NT2/D1 (cell line): ENCODE measurements at regions not wholly inside any gene's neighbourhood (a gene's known extent, or its start where the extent isn't known, plus 50 kb on each side); places are given as distances from the start of the nearest gene placed in this dataset.

Experiments
- DNase-seq: peaks from one replicate; pipeline ENCODE4 v3.0.0-alpha.2; 2011; ENCODE audit warnings: low read depth, low spot score
- H3K27me3 ChIP-seq: 2 replicates; pipeline ENCODE4 v1.6.0; 2011; ENCODE audit warnings: mild to moderate bottlenecking; ENCODE audit not compliant: insufficient read length, insufficient read depth
- H3K36me3 ChIP-seq: 2 replicates; pipeline ENCODE4 v1.6.1; 2011; ENCODE audit warnings: mild to moderate bottlenecking, low read length, mixed read lengths; ENCODE audit not compliant: insufficient read depth, insufficient read length
- H3K4me1 ChIP-seq: 2 replicates; pipeline ENCODE4 v1.5.1; 2011; ENCODE audit not compliant: insufficient read depth, insufficient read length
- H3K4me3 ChIP-seq: 2 replicates; pipeline ENCODE4 v1.5.1; 2011; ENCODE audit warnings: low read depth; ENCODE audit not compliant: insufficient read length
- H3K9ac ChIP-seq: 2 replicates; pipeline ENCODE4 v1.6.0; 2011; ENCODE audit warnings: low read depth; ENCODE audit not compliant: insufficient read length
- H3K9me3 ChIP-seq: 2 replicates; pipeline ENCODE4 v1.5.1; 2011; ENCODE audit warnings: mild to moderate bottlenecking, low read length; ENCODE audit not compliant: insufficient read depth
- SUZ12 ChIP-seq: IDR thresholded peaks from 2 replicates; pipeline ENCODE4 v1.6.1; 2011; ENCODE audit not compliant: insufficient read length, insufficient read depth; ENCODE audit errors: extremely low read depth
- YY1 ChIP-seq: IDR thresholded peaks from 2 replicates; pipeline ENCODE4 v1.6.1; 2011; ENCODE audit not compliant: insufficient read length, insufficient read depth
- ZNF274 ChIP-seq: IDR thresholded peaks from 2 replicates; pipeline ENCODE4 v1.6.1; 2011; ENCODE audit warnings: mild to moderate bottlenecking, low read depth, low read length

DNA sequence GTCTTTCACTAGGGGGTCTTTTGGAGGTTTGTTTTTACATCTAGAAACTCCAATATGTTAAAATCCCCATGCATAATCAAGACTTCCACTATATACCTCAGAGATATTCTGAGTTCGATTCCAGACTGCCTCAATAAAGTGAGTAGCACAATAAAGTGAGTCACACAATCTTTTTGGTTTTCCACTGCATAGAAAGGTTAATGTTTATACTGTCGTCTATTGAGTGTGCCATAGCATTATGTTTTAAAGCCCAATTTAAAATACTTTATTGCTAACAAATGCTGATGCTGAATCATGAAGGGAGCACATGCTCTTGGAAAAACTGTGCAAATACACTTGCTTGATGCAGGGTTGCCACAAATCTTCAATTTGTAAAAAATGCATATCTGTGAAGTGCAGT is 227.5 kb upstream of the ZFHX3 start:
- DNase-seq, result no peak
- H3K27me3 ChIP-seq, result no peaks in the 10 kb centered on the region
- H3K9ac ChIP-seq, result no peak overlapping the region
- TF ChIP-seq YY1 (no peak), ZNF274 (no peak), SUZ12 (no peak)
- no peaks in the 10 kb centered on the region for H3K9me3 ChIP-seq
- no peaks in the 10 kb centered on the region for H3K36me3 ChIP-seq
- H3K4me3 ChIP-seq, result no peak overlapping the region
- H3K4me1 ChIP-seq, result no peaks in the 10 kb centered on the region

DNA sequence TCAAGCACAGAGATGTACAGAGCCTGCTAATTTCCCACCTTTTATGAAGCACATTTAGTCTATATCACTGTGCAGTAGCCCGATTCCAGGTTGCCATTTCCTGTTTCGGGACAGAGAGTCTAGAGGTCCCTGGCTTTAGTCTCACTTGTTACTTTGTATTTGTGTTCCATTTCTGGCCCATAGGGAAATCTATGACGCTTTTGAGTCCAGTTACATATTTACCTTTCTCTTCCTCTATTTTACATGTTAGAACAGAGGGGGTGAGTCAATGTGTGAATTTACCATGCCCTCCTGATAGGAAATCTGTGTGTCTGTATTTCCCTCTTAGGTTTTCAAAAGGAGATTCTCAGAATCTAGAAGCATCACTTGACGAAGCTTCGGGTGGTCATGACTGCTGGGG is 227.1 kb upstream of the ZFHX3 start:
- no peak overlapping the region for H3K4me3 ChIP-seq
- H3K9me3 ChIP-seq, result no peaks in the 10 kb centered on the region
- H3K36me3 ChIP-seq, result no peaks in the 10 kb centered on the region
- TF ChIP-seq SUZ12 (no peak), YY1 (no peak), ZNF274 (no peak)
- no peaks in the 10 kb centered on the region for H3K4me1 ChIP-seq
- no peaks in the 10 kb centered on the region for H3K27me3 ChIP-seq
- H3K9ac ChIP-seq, result no peak overlapping the region
- no peak for DNase-seq

DNA sequence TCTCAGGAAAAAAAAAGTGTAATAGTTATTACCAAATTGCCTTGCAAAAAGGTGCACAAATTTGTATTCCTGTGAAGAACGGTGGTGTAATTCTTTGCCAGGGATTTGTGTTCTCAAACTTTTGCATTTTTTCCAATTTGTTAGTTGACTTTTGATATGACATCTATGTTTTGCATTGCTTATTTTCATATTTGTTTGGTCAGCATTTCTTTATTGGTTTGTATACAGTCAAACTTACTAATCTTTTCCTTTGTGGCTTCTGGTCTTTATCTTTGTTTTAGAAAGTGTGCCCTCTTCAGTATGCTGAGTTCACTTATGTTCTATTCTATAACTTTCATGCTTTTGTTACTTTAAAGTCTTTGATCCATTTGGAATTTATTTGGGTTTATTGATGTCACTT is 226.2 kb upstream of the ZFHX3 start:
- TF ChIP-seq YY1 (no peak), ZNF274 (no peak), SUZ12 (no peak)
- Histone ChIP-seq H3K4me3 (no peak overlapping the region), H3K9ac (no peak overlapping the region), H3K36me3 (no peaks in the 10 kb centered on the region), H3K4me1 (no peaks in the 10 kb centered on the region), H3K27me3 (no peaks in the 10 kb centered on the region), H3K9me3 (no peaks in the 10 kb centered on the region)
- no peak for DNase-seq

DNA sequence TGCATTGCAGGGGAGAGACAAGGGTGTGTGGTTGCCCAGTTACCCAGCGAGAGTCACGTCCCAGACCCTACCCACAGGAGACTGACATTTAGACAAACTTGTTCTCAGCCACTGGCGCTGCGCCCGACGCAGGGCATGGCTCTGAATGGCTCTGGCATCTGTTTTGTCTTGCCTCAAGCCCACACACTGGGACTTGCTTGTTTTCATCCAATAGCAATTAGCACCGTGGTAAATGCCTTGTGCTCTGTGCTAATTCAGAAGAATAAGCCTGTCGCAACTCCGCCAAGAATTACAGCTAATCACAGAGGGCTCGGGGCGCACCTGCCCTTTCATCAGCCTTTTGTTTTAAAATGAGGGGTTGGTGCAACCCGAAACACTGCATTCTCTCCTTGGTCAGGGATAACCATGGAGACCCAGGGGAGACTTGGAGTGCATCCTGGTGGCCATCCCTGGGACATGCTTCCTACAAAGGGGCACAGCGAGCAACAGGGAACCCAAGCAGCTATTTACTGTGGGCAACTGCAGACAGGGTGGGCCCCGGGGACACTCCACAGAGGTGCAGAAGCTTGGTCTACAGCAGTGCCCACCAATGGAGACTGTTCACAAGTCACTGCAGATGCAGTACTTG is 220.6 kb upstream of the ZFHX3 start:
- no peaks in the 10 kb centered on the region for H3K36me3 ChIP-seq
- no peak overlapping the region for H3K4me3 ChIP-seq
- TF ChIP-seq SUZ12, result no peak
- TF ChIP-seq ZNF274, result no peak
- no peak for TF ChIP-seq YY1
- H3K9me3 ChIP-seq, result no peaks in the 10 kb centered on the region
- no peaks in the 10 kb centered on the region for H3K4me1 ChIP-seq
- H3K9ac ChIP-seq, result no peak overlapping the region
- no peak for DNase-seq
- H3K27me3 ChIP-seq, result no peaks in the 10 kb centered on the region

DNA sequence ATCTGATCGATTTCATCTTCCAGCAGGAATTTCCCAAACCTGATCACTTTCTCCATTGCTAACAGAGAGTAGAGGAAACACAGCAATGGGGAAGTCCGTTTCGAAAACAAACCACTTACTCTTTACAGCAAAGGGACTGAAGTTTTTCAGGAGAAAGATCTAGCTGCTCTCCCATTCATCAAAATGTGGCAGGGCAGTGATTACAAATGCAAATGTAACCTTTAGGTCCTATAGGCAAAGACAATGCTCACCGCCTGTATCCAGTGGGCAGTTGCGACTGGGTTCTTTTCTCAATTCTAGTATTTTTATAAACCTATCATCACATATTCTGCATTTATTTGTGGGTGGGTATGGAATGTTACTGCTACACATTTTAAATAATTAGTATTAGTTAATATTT is 218.0 kb upstream of the ZFHX3 start:
- H3K4me3 ChIP-seq, result no peak overlapping the region
- no peaks in the 10 kb centered on the region for H3K27me3 ChIP-seq
- no peak for TF ChIP-seq SUZ12
- DNase-seq, result no peak
- no peaks in the 10 kb centered on the region for H3K9me3 ChIP-seq
- H3K4me1 ChIP-seq, result no peaks in the 10 kb centered on the region
- no peak overlapping the region for H3K9ac ChIP-seq
- H3K36me3 ChIP-seq, result no peaks in the 10 kb centered on the region

DNA sequence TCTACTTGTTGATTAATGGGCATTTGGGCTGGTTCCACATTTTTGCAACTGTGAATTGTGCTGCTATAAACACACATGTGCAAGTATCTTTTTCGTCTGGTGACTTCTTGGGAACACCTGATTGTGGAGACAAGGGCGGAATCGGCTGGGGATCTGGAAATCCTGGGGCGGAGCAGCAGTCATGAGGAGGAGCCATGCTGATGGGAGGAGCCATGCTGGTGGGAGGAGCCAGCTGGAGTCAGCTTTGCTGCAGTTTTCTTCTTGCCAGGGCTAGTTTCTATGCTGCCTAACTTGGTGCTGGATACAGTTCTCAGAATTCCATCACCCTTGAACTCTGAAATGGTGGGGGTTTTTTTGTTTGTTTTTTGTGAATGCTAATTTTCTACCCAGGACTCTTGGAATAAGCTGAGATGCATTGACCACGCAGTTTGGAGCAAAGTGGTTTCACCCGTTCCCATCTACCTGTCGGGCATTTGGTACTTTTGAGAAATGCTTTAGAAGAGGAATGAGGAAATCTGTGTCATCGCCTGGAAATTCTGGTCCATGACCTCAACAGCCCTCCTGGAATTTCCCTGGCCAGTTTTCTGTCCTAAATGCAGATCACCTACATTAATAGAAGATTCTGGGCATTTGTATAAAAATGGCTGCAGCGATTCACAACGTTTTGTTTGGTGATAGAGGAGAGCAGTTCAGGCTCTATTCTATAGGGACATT is 217.4 kb upstream of the ZFHX3 start:
- no peak for TF ChIP-seq ZNF274
- TF ChIP-seq YY1, result no peak
- TF ChIP-seq SUZ12, result no peak
- DNase-seq, result no peak
- Histone ChIP-seq H3K4me3 (no peak overlapping the region), H3K27me3 (no peaks in the 10 kb centered on the region), H3K9ac (no peak overlapping the region), H3K36me3 (no peaks in the 10 kb centered on the region), H3K9me3 (no peaks in the 10 kb centered on the region), H3K4me1 (no peaks in the 10 kb centered on the region)

DNA sequence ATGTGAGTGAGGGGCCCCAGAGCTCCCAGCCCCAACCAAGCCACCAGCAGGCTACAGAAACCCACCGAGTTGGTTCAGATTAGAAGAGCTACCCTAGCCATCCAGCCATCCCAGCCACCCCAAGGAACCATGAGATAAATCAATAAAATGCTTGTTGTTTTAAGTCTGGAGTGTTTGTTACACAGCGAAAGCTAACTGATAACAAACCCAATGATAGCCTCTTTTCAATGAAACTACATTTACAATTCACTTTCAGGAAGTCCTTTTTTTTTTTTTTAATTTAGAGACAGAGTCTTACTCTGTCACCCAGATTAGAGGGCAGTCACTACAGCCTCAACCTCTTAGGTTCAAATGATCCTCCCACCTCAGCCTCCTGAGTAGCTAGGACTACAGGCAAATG is 215.0 kb upstream of the ZFHX3 start:
- DNase-seq, result no peak
- TF ChIP-seq SUZ12 (no peak), YY1 (no peak), ZNF274 (no peak)
- no peak overlapping the region for H3K4me3 ChIP-seq
- no peak overlapping the region for H3K9ac ChIP-seq
- H3K36me3 ChIP-seq, result no peaks in the 10 kb centered on the region
- no peaks in the 10 kb centered on the region for H3K27me3 ChIP-seq
- H3K4me1 ChIP-seq, result no peaks in the 10 kb centered on the region
- no peaks in the 10 kb centered on the region for H3K9me3 ChIP-seq

DNA sequence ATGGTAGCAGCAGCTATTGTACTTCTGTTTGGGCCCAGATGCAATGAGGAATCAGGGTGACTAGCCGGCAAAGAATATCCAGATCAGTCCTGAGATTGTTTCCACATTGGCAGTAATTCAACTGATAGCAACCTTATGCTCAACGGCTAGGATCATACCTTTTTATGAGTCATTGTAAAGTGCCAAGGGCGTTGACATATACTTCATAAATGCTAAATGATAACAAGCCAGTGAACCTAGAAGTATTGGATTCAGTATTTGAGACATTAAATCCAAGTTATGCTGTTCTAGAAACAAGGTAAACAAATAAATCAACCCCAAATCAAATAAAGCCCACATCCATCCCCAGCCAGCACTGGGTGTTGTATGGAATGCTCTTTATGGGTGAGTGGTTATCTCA is 207.1 kb upstream of the ZFHX3 start:
- Histone ChIP-seq H3K9me3 (no peaks in the 10 kb centered on the region), H3K9ac (no peak overlapping the region), H3K27me3 (no peaks in the 10 kb centered on the region), H3K4me1 (no peaks in the 10 kb centered on the region), H3K36me3 (no peaks in the 10 kb centered on the region), H3K4me3 (no peak overlapping the region)
- TF ChIP-seq ZNF274 (no peak), SUZ12 (no peak), YY1 (no peak)
- DNase-seq, result no peak
